ENCODE measurements at regions not wholly inside any gene's neighbourhood (a gene's known extent, or its start where the extent isn't known, plus 50 kb on each side); places are given as distances from the start of the nearest gene placed in this dataset.

DNA sequence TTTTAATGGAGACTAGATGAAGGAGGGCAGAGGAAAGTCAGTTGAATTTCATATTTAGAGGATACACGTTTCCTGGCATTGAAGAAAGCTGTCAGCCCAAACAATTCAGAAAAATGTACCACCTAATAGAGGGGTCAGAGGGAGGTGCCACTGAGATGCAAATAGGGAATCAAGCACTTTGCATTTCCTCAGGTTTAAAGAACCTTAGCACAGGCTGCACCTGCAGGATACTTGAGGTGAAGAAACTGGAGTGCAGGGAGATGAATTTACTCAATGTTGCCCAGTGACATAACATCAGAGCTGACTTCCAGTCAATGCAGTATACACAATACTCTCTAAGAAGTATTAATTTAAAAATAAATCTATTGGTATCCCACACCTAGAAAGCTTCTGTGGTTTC, 67.0 kb upstream of the MAST4 start:
- TF ChIP-seq, protein P1, sequence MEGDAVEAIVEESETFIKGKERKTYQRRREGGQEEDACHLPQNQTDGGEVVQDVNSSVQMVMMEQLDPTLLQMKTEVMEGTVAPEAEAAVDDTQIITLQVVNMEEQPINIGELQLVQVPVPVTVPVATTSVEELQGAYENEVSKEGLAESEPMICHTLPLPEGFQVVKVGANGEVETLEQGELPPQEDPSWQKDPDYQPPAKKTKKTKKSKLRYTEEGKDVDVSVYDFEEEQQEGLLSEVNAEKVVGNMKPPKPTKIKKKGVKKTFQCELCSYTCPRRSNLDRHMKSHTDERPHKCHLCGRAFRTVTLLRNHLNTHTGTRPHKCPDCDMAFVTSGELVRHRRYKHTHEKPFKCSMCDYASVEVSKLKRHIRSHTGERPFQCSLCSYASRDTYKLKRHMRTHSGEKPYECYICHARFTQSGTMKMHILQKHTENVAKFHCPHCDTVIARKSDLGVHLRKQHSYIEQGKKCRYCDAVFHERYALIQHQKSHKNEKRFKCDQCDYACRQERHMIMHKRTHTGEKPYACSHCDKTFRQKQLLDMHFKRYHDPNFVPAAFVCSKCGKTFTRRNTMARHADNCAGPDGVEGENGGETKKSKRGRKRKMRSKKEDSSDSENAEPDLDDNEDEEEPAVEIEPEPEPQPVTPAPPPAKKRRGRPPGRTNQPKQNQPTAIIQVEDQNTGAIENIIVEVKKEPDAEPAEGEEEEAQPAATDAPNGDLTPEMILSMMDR (IDR thresholded peaks at IDR 0.05; ENCODE audit: low read depth, low read length, poor library complexity, severe bottlenecking), result no peak
- no peak for TF ChIP-seq EZH2phosphoT487 (IDR thresholded peaks at IDR 0.05; ENCODE audit: borderline replicate concordance, low read length)

Measured in DOHH2 (cell line).